ENCODE measurements at regions not wholly inside any gene's neighbourhood (a gene's known extent, or its start where the extent isn't known, plus 50 kb on each side); places are given as distances from the start of the nearest gene placed in this dataset.
"Not testable (repeated sequence)": the region's sequence is repeated elsewhere in the genome, so short reads cannot be mapped to it uniquely, and the experiment has no call there.

DNA sequence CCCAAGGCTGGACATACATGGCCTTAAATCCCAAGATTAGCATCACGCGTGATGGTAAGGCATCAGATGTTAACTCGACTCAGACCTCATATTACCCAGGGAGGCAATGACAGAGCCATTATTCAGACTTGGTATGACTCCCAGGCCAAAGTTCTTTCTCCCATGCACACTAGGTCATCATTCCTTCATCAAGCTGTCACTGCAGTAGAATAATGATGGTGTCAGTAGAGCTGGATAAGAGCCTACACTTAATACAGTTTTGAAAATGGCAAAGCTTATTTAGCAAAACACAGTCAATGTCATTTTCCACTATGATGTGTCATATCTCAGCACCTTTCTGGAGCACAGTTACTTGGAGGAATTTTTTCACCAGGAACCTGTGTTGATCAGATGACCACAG, 663.3 kb downstream of the SUCLG1 start (continued):
- TF ChIP-seq PBX2 (CRISPR knock-in tag; IDR thresholded peaks at IDR 0.05; ENCODE audit: low read depth) (no peak), PBX2 (tag; conservative IDR thresholded peaks at IDR 0.05; ENCODE audit: low read depth) (peak; percentile 93)

DNA sequence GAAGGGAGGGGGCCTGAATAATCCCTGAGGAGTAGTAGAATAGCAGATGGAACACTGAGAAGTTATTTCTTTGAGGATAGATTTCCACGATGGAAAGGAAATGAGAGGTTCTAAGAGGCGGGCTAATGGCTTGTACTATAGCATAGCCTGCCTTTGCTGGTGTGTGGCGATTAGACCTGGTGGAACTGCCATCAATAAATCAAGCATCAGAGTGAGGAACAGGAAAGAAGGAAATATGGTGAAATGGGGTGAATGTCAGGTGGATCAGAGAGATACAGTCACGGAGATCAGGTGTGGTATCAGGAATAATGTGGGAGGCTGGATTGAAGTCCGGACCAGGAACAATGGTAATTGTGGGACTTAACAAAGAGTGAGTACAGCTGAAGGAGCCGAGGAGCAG, 668.6 kb downstream of the SUCLG1 start:
- Histone ChIP-seq H2AFZ (ENCODE audit: low read depth, low read length) (peak overlapping the region; percentile 76; the same call in 1 of the 2 replicates), H3K9ac (ENCODE audit: insufficient read depth in 1 of 2, low read depth in 2 of 2, low read length in 2 of 2) (peak overlapping the region in 1 of 2 experiments; percentile 54; a peak in 3 of 4 replicates), H3K4me2 (ENCODE audit: insufficient read depth, low read length) (peak overlapping the region; percentile 58), H3K4me3 (peak overlapping the region; percentile 20; the same call in 1 of the 2 replicates), H3K27ac (ENCODE audit: extremely low read depth, low read depth, low read length) (peak overlapping the region; percentile 40; the same call in 1 of the 3 replicates), H3K79me2 (ENCODE audit: control insufficient read depth, insufficient read depth, low read length) (peaks cover 31% of the 10 kb centered on the region; the same call in 2 of the 3 replicates)
- BruUV-seq (replicated peaks); H3K36me3 ChIP-seq (ENCODE audit: control insufficient read depth, insufficient read depth, low read length); H3K4me1 ChIP-seq (replicated peaks in 1 of 2; ENCODE audit: control insufficient read depth in 2 of 2, insufficient read depth in 2 of 2, low read length in 2 of 2); in situ Hi-C loops (cut with MboI); intact Hi-C loops (cut with micrococcal nuclease); POLR2A ChIA-PET; CTCF ChIA-PET (ENCODE audit: low intra/inter-chr PET ratio); H4K20me1 ChIP-seq (replicated peaks; ENCODE audit: control insufficient read depth, insufficient read depth, low read length); FAIRE-seq; H3K9me1 ChIP-seq (ENCODE audit: control insufficient read depth, insufficient read depth, low read length); DNase-seq (ENCODE audit: extremely low read depth in 1 of 4, low spot score in 3 of 4); H3K27me3 ChIP-seq (ENCODE audit: control insufficient read depth in 2 of 2, insufficient read depth in 2 of 2, low read length in 2 of 2); H3K9me3 ChIP-seq (replicated peaks; ENCODE audit: control insufficient read depth, insufficient read depth, low read depth, low read length); ATAC-seq; TF ChIP-seq PBX2 (CRISPR knock-in tag; IDR thresholded peaks at IDR 0.05; ENCODE audit: low read depth): not testable (repeated sequence)
- 12% methylated on average over 6 of the region's 6 CpGs for WGBS (ENCODE audit: insufficient coverage, low coverage, missing lambda C conversion rate)
- TF ChIP-seq MLLT1 (IDR thresholded peaks at IDR 0.05) (peak in 1 of 2 experiments; percentile 44; a peak in 1 of 4 replicates), ARID1B (IDR thresholded peaks at IDR 0.05) (peak; percentile 42; the same call in 1 of the 2 replicates), MEIS2 (IDR thresholded peaks at IDR 0.05; ENCODE audit: partially characterized antibody) (peak; percentile 56), PBX2 (tag; conservative IDR thresholded peaks at IDR 0.05; ENCODE audit: low read depth) (peak; percentile 53; the same call in 1 of the 2 replicates), PKNOX1 (IDR thresholded peaks at IDR 0.05) (peak; percentile 70), CBFA2T3 (IDR thresholded peaks at IDR 0.05) (peak; percentile 49)
